LHCN-M2 (cell line): ENCODE measurements at regions not wholly inside any gene's neighbourhood (a gene's known extent, or its start where the extent isn't known, plus 50 kb on each side); places are given as distances from the start of the nearest gene placed in this dataset.
"Not testable (repeated sequence)": the region's sequence is repeated elsewhere in the genome, so short reads cannot be mapped to it uniquely, and the experiment has no call there.

Experiments
- DNase-seq: peaks from one replicate; pipeline ENCODE4 v3.0.0-alpha.2; 2012; ENCODE audit warnings: low read depth

DNA sequence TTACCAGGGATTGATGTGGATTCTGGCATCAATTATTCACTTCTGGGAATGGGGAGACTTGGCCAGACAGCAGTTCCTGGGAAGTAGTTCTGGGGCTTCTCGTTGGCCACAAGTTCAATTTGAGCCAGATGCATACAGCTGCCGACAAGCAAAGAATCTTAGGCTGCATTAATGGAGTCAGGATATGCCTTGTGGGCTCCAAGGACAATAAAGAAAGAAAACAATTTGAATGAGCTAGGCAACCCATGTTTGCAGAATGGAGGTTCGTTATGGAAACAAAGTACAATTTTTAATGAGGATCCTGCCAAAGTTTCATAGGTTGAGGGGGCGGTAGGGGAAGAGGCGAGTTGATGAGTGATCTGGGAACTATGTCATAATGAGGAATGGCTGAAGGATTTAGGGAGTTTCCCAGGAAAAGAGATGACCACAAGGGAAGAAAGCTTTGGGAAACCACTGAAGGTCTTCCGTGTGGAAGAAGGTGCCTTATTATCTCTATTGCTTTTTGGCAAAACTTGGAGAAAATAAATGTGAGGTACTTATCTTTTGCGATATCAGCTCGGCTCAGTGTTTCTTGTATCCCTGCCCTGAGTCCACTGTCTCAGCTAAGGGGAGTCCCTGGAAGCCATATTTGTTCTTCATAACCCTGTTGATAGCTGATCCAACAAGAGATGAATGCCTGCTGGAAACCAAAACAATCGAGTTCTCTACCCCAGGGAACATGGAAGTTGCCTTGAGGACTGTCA lies 181.0 kb upstream of the ZNF217 start:
- DNase-seq = peak; percentile 94

DNA sequence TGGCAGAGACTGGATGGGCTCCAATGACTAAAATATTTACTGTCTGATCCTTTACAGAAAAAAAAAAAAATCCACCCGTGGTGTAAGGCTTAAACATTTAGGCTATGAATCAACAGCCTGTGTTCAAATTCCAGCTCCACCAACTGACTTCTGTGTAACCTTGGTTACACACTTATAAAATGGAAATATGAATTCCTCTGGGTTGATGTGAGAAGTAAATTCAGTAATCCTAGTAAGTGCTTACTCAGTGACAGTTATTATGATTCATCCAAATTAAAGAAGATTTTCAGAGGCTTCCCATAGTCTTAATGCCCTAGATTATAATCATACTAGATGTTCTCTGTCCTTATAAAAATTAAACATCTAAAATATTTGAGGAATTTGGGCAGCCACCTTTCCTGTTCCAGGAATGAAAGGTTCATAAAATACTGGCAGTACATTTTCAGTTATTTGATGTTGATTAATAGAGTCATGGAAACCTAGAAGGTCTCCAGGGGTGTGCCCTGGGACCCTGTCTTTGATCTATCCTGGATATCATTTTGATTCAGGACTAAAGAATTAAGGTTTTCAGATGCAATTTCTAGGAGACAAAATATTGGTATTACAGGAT lies 180.3 kb upstream of the ZNF217 start:
- peak; percentile 97 for DNase-seq

DNA sequence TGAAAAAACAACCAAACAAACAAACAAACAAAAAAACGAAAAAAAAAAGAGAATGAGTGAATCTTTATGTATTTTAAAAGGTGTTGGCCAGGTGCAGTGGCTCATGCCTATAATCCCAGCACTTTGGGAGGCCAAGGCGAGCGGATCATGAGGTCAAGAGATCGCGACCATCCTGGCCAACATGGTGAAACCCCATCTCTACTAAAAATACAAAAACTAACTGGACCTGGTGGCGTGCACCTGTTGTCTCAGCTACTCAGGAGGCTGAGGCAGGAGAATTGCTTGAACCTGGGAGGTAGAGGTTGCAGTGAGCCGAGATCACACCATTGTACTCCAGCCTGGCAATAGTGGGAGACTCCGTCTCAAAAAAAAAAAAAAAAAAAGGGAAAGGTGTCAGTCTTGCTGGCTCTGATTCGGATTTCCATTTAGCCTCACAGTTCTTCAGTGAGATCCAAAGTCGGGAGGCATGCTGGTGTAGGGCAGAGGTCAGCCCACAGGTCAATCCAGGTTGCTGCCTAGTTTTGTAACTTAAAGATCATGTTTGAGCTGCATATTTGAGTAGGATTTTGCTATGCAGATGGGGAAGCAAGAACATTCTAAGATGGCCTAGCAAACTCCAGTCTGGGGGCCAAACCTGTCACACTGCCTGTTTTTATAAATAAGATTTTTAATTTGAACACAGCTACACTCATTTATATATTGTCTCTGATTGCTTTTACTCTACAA lies 179.6 kb upstream of the ZNF217 start:
- not testable (repeated sequence) for DNase-seq

DNA sequence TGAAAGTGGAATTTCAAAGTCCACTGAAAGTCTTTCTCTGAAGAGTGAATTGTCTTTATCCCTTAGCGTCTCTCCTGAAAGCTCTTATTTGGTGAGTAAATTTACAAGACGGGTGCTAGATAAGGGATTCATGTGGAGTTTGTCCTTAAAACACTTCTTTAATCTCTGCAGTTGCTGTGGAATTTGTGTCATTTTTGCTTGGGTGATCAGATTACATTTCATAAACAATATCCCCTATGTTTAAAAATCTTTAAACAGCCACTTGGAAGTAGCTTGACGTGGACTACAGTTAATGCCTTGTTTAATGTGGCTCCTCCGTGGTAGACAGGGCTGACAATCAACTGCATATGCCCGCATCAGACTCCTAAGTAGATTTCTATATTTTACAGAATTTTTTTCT lies 175.4 kb upstream of the ZNF217 start:
- peak; percentile 30 for DNase-seq

DNA sequence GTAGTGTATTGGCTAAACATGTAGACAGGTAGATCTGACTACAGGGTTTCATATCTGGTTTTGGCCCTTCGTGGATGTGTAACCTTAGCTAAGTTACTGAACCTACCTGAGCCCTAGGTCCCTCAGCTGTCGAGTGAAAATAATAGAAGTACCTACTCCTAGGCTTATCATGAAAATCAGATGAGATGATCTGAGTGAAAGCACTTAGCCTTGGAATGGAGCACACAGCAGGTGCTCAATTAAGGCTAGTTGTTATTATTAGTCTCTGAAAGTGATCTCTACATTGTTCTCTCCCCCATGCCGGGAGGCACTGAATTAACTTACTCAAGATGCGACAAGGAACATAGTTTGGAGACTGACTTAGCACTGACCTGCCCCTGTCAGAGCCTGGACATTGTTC lies 174.7 kb upstream of the ZNF217 start:
- no peak for DNase-seq

DNA sequence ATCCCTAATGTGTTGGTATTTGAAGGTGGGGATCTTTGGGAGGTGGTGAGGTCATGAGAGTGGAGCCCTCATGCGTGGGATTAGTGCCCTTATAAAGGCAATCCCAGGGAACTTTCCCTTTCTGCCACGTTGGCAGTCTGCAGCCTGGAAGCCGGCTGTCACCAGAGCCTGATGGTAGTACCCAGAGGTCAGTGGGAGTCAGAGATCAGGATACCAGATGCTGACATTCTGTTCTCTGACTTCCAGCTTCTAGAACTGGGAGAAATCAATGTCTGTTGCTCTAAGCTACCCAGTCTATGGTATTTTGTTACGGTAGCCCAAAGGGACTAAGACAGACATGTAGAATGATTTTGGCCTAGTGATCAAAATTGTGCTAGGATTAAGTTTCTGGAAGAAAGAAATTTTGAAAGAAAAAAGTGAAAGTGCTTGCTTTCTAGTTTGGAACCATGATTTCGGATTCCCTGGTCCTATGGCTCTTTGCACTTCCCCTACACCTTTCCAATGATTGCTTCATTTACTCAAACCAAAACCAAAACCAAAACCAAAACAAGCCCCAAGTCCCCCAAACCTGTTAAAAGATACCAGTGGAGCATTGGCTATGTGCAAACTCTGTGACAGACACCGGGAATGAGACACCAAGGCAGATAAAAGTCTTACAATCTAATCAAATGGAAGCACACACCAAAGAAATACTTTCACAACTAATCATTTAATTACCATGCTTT lies 173.7 kb upstream of the ZNF217 start:
- no peak for DNase-seq

DNA sequence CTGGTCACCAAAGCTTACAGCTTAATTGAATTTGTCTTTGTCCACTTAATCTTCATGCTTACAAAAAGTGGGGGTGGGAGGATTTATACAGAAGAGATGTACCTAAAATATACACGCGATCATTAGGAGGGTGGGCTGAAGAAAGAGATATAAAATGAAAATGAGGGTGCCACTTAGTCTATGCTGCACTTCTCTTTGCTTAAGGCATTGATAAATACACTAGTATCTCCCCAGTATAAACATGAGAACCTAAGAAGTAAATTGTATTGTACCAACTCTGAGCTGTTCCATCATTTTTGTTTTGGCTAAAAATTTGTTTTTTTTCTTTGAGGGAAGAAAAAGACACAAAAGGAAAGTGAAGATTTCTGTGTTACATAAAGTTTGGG lies 170.8 kb upstream of the ZNF217 start:
- no peak for DNase-seq

DNA sequence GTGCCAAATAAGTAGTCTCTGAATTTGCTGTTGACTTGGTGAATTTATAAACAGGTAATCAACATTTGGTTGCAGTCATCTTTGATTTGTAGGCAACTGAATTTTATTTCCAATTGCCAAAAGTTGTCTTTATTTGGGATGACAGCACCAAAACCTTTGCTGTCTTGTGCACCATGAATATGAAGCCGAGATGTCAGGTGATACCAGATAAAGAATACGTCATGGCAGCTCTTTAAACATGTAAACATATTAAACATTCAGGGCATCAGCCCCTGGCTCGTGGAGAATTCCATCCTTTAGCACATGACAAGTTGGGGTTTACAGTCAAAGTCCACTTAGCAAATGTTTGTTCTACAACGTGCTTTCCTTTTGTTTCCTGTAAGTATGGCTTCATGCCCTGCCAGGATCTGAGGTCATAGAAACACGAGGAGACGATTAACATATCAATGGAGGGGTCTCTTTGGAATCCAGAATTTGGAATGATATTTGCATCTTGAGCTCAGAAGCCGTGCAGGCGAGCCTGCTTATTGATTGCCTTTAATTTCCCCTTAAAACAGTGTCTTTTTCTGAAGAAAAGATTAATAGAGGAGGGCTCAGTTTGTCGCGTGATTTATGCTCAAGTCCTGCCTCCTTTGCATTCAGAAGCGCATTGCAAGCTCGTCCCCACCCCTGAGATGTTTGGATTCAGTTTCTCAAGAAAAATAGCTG lies 170.2 kb upstream of the ZNF217 start:
- no peak for DNase-seq

DNA sequence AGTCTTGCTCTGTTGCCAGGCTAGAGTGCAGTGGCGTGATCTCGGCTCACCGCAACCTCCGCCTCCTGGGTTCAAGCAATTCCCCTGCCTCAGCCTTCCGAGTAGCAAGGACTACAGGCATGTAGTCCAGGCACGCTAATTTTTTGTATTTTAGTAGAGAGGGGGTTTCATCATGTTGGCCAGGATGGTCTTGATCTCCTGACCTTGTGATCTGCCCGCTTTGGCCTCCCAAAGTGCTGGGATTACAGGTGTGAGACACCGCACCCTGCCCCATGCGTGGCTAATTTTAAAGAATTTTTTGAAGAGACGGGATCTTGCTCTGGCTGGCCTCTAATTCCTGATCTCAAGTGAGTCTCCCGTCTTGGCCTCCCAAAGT lies 168.8 kb upstream of the ZNF217 start:
- not testable (repeated sequence) for DNase-seq

DNA sequence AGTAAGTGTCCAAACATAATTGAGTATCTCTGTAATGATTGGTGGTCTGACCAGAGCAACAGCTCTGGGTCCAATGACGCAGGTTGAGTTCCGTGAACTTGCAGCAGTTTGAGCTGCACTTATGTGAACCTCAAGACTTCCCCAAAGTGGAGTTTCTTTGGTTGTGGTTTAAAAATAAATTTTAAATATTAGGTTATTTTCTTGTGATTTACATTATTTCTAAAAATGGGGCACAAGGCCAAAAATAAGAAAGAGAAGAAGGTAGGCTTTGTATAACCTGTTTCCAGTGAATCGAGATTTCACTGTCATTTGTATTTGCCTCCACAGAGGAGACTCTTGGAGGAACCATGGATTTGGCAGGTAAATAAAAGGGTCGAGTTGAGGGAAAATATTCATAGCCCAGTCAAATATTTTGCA lies 166.4 kb upstream of the ZNF217 start:
- no peak for DNase-seq

DNA sequence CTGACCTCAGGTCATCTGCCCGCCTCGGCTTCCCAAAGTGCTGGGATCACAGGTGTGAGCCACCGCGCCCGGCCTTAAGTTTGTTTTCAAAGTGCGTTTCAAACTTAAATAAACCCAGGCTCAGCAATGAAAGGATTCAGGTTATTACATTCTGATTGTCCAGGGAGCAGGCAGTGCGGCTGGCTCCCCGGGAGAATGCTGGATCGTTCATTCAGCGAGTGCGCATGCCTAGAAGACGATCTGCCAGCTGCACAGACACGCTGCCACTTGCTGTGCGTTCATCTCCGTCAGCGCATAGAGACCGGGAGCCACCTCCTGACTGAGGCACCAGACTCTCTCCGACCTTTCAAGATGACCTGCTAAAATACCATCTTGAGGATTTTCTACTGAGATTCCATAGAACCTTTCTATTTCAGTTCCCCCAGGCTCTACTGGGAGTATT lies 163.9 kb upstream of the ZNF217 start:
- no peak for DNase-seq

DNA sequence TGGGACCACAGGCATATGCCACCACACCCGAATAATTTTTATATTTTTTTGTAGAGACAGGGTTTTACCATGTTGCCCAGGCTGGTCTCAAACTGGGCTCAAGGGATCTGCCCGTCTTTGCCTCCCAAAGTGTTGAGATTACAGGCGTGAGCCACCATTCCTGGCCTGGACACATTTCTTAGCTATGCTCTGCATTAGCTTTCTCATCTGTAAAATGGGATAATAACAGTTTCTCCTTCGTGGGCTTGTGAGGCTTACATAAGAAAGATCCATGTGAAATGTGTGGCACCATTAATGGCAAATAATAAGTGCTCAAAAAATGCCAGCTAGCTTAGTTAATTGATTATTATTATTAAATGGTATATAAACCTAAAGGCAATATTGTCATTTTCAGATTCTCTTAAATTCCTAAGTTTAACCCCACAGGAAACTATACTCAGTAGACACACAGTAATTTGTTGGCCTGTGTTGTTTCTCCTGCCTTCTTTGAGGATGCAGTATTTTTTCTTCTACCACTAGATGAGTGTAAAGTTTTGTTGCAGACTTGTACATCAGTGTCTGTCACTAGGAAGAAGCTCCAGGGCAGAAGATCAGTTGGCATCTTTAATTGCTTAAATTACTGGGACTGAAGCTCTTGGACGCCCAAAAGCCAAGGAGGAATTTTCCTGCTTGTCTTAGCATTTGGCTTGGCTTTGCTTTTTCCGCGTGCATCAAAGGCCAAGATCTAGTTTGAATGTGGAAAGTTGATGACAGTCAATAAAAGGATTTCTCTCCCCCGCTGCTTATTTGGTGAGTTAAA lies 162.3 kb upstream of the ZNF217 start:
- DNase-seq = no peak

DNA sequence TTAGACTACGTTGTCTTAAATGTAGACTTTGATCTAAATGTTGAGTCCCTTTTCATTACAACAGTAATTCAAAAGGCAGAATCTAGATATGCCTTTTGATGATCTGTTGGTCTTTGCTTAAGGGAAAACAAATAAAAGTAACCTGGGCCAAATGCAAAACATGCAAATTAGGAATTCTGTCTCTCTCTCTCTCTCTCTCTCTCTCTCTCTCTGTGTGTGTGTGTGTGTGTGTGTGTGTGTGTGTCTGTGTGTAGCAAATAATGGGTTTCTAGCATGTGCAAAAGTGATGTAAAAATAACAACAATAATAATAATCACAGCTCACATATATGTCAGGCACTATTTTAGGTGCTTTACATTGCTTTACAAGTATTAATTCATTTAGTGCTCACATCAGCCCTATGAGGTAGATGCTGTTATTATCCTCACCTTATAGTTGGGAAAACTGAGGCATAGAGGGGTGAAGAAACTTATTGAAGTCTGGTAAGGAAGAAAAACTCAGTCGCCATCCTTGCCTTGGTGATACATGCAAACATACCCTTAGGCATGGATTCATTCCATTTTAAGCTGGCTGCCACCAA lies 160.3 kb upstream of the ZNF217 start:
- DNase-seq = no peak

DNA sequence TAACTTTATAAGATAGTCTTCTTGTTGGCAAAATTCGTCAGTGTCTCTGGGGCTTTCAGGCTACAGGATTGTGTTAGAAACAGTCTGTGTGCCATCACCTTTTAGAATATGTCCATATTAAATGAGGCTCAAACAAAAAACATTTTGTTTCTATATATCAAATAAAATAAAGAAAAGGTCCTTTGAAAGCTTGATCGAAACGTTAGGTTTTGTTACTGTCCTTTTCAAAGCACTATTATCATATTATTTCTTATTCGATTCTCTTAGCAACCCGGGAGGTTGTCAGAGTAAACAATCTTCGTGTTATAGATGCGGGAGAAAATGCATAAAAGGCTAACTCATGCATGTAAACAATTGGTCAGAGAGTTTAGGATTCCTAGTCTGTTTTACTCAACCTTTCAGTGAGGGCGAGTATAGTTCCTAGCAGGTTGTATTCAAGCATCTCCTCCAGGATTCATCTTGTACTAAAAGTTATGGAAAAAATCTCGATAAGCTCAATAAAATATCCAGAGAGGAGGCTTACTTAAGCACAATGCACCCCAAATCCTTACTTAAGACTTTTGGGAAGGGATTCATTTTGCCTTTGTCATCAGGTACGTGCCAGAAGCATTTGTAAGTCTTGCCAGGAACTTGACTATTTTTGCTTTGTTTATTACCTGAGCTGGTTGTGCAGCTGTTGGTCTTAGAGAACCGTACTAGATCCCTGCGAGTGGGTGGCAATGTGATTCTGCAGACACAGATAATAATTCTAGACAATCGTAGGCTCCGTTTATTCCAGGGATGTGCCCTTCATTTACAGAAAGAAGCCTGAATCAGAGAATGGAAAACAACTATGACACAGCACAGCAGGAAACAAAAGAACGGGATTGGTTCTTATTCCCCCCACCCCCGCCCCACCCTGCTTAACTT lies 159.6 kb upstream of the ZNF217 start:
- DNase-seq = peak; percentile 66

DNA sequence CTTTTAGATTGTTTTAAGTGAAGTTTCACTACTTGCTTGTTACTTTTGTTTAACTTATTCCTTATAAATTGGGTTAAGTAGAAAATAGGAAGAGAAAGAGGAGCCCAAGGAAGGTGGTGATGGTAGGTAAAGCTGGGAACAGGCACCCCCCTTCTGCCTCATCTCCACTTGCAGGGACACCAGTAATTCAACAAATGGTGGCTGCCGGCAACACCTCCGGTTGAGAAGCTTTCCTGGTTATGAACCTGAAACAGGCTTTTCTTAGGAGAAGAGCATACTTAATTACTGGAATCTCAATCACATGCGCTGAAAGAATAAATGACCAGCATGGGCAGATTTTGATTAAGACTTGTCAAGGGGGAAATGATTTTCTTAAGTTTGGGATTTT lies 158.9 kb upstream of the ZNF217 start:
- no peak for DNase-seq

DNA sequence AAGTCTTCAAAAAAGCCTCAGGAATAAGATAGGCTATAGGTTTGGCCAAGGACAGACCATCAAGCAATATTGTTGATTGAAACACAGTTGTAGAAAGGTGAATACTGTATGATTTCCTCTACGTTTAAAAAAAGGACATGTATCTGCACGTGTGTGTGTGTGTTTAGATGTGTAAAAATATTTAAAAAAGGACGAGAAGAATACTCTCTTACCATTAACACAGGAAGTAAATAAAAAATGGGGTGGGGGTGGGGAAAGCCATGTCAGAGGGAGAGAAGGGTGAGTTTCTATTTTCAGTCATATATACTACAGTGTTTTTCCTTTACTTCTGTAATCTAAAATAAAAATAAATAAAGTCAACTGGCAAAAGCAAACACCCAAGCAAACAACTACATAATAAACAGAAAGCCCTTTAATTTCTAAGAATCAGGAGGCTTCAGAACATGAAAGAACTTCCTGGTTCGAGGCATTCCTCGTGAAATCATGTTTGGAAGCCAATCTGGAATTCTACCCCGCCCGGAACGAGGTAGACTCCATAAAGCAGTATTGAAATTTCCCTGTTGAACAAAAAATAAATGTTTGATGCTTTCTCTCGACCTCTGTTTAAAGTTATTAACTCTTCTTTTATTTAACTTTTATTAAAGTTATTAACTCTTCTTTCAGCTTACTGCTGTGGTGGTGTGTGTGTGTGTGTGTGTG lies 158.1 kb upstream of the ZNF217 start:
- no peak for DNase-seq

DNA sequence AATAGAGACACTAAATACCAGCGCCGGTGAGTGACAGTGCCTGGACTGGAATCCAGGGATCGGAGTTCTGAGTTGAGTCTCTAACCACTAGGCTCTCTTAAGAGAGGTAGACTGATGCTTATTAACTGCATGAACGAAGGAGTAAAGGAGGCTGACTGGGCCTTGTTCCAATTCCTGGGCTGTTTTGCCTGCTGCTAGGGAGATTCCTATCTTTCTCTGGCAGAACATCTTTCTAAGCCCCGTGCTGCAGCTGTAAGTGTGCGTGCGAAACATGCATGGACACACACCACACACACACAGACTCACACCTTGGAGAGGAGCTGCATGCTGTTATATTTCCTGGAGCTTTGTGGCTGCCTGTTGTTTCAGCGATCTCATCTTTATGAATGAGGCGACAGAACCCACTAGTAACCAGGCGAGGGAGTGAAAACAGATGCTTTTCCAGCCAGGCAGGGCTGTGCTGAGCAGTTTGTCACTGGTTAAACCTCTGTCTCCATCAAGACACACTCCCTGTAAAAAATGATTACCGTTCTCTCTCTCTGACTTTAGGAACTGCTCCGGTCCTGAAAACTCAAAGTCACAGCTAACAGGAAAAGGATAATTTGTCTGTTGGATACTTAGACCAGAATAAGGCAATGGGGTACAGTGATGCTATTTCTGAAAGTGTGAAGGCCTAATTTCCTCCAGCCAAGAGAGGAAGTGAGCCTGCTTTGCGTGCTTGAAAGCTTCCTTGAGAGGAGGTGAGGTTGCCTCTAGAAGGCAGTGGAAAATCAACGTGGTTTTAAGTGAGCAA lies 157.4 kb upstream of the ZNF217 start:
- DNase-seq = peak; percentile 58

DNA sequence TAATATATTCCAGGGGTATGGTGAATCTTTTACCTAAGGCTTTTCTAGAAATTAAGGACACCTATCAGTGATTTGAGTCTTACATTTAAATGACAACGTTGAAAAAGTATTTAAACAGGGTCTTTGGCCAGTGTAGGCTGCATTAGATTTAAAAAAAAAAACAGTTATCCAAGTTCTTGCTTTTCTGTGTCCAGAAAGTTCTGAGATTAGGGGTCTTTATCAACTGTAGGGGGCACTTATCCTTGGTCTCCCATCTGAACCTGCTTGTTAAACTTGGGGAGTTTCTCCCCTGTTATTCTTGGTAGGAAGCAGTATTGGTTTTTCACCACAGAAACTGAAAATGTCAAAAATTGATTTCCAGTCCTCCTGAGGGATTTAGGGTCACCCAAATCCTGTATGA lies 155.9 kb upstream of the ZNF217 start:
- DNase-seq = no peak
